ENCODE measurements at regions not wholly inside any gene's neighbourhood (a gene's known extent, or its start where the extent isn't known, plus 50 kb on each side); places are given as distances from the start of the nearest gene placed in this dataset.

GRCh38 chr11:15821451-15821850, 534.9 kb downstream of the SOX6 start:
- peak in 2 of 3 donors; percentile 43 to 55 for DNase-seq
- no peaks in the 10 kb centered on the region for H3K27me3 ChIP-seq (ENCODE audit: control insufficient read depth in 2 of 2, insufficient read depth in 2 of 2, low read length in 2 of 2)
- intact Hi-C loops (cut with micrococcal nuclease): no loop called here
- H3K4me3 Mint-ChIP-seq: no peak overlapping the region
- H3K36me3 ChIP-seq (replicated peaks in 1 of 2; ENCODE audit: control insufficient read depth in 1 of 2, insufficient read depth in 2 of 2, low read length in 2 of 2): no peaks in the 10 kb centered on the region
- peaks cover 0 to 2% (median 0%) of the 10 kb centered on the region in 7 donors for H3K9me3 Mint-ChIP-seq
- H3K27me3 Mint-ChIP-seq (ENCODE audit: low read depth in 3 of 3): peaks cover 0 to 12% (median 6%) of the 10 kb centered on the region in 3 donors
- H3K4me3 ChIP-seq (replicated peaks in 1 of 3; ENCODE audit: low read depth in 2 of 3, low read length in 3 of 3): no peak overlapping the region
- H3K79me2 ChIP-seq (ENCODE audit: insufficient read depth, low read length): no peaks in the 10 kb centered on the region
- H3K4me2 ChIP-seq (replicated peaks; ENCODE audit: extremely low read depth, low read length, poor library complexity, severe bottlenecking): no peak overlapping the region
- no peak for TF ChIP-seq CTCF (IDR thresholded peaks at IDR 0.05)
- H3K27ac Mint-ChIP-seq: peak overlapping the region in 1 of 7 donors; percentile 62
- H3K27ac ChIP-seq (ENCODE audit: low read depth in 1 of 2, low read length in 2 of 2): no peak overlapping the region
- H2AFZ ChIP-seq (ENCODE audit: insufficient read depth, low read depth, low read length, poor library complexity, severe bottlenecking): no peak overlapping the region
- H3K4me1 ChIP-seq (ENCODE audit: control insufficient read depth in 1 of 2, insufficient read depth in 2 of 2, low read length in 2 of 2): peaks cover 25 to 32% of the 10 kb centered on the region in 2 donors
- H3K9ac ChIP-seq (ENCODE audit: insufficient read depth, low read length, poor library complexity, severe bottlenecking): no peak overlapping the region
- no peaks in the 10 kb centered on the region for H4K20me1 ChIP-seq (ENCODE audit: insufficient read depth, low read length)
- peaks cover 35% of the 10 kb centered on the region for H3K4me1 Mint-ChIP-seq
- H3K9me3 ChIP-seq (replicated peaks in 1 of 2; ENCODE audit: control insufficient read depth in 1 of 2, insufficient read depth in 1 of 2, low read length in 2 of 2): no peaks in the 10 kb centered on the region
- no peaks in the 10 kb centered on the region for H3K36me3 Mint-ChIP-seq

GRCh38 chr11:15824060-15824459, 532.3 kb downstream of the SOX6 start:
- H3K36me3 ChIP-seq (replicated peaks in 1 of 2; ENCODE audit: control insufficient read depth in 1 of 2, insufficient read depth in 2 of 2, low read length in 2 of 2): no peaks in the 10 kb centered on the region
- H3K4me2 ChIP-seq (replicated peaks; ENCODE audit: extremely low read depth, low read length, poor library complexity, severe bottlenecking): no peak overlapping the region
- peaks cover 12 to 18% of the 10 kb centered on the region in 2 donors for H3K4me1 ChIP-seq (ENCODE audit: control insufficient read depth in 1 of 2, insufficient read depth in 2 of 2, low read length in 2 of 2)
- H3K9me3 ChIP-seq (replicated peaks in 1 of 2; ENCODE audit: control insufficient read depth in 1 of 2, insufficient read depth in 1 of 2, low read length in 2 of 2): no peaks in the 10 kb centered on the region
- no peak for DNase-seq
- no peak overlapping the region for H3K9ac ChIP-seq (ENCODE audit: insufficient read depth, low read length, poor library complexity, severe bottlenecking)
- Mint-ChIP-seq H3K36me3 (no peaks in the 10 kb centered on the region), H3K4me3 (no peak overlapping the region), H3K27me3 (ENCODE audit: low read depth in 3 of 3) (peaks cover 0 to 9% (median 6%) of the 10 kb centered on the region in 3 donors), H3K9me3 (no peaks in the 10 kb centered on the region), H3K27ac (no peak overlapping the region), H3K4me1 (peaks cover 19% of the 10 kb centered on the region)
- no peak overlapping the region for H2AFZ ChIP-seq (ENCODE audit: insufficient read depth, low read depth, low read length, poor library complexity, severe bottlenecking)
- H3K4me3 ChIP-seq (replicated peaks in 1 of 3; ENCODE audit: low read depth in 2 of 3, low read length in 3 of 3): no peak overlapping the region
- H3K79me2 ChIP-seq (ENCODE audit: insufficient read depth, low read length): no peaks in the 10 kb centered on the region
- TF ChIP-seq CTCF (IDR thresholded peaks at IDR 0.05): no peak
- H3K27me3 ChIP-seq (ENCODE audit: control insufficient read depth in 2 of 2, insufficient read depth in 2 of 2, low read length in 2 of 2): no peaks in the 10 kb centered on the region
- intact Hi-C loops (cut with micrococcal nuclease): no loop called here
- WGBS (ENCODE audit: insufficient coverage): no CpG with 5 or more reads among the region's 1 CpG
- no peak overlapping the region for H3K27ac ChIP-seq (ENCODE audit: low read depth in 1 of 2, low read length in 2 of 2)
- H4K20me1 ChIP-seq (ENCODE audit: insufficient read depth, low read length): no peaks in the 10 kb centered on the region
